ENCODE measurements at regions not wholly inside any gene's neighbourhood (a gene's known extent, or its start where the extent isn't known, plus 50 kb on each side); places are given as distances from the start of the nearest gene placed in this dataset.

- DNase-seq = no peak
- POLR2A ChIA-PET = no interaction called here
- intact Hi-C loops (cut with DNase I, micrococcal nuclease) = no loop called here
Observed at GRCh38 chr12:63232896-63233295, 81.9 kb upstream of the AVPR1A start.

GRCh38 chr12:63228853-63229252, 77.9 kb upstream of the AVPR1A start:
- Mint-ChIP-seq H3K36me3 (ENCODE audit: low read depth) (no peaks in the 10 kb centered on the region), H3K4me3 (no peak overlapping the region), H3K27ac (no peak overlapping the region), H3K4me1 (ENCODE audit: low read depth) (no peaks in the 10 kb centered on the region), H3K9me3 (peaks cover 4% of the 10 kb centered on the region), H3K27me3 (no peaks in the 10 kb centered on the region)
- Histone ChIP-seq H3K27ac (ENCODE audit: low read depth in 1 of 2, low read length in 2 of 2) (no peak overlapping the region), H3K4me3 (ENCODE audit: low read length) (no peak overlapping the region), H3K36me3 (ENCODE audit: insufficient read depth, low read length) (no peaks in the 10 kb centered on the region), H3K4me1 (ENCODE audit: insufficient read depth, low read length) (no peaks in the 10 kb centered on the region), H3K9me3 (ENCODE audit: control insufficient read depth in 1 of 2, insufficient read depth in 1 of 2, low read length in 2 of 2) (no peaks in the 10 kb centered on the region), H3K27me3 (ENCODE audit: control insufficient read depth in 1 of 2, insufficient read depth in 2 of 2, low read length in 2 of 2) (no peaks in the 10 kb centered on the region)
- CTCF ChIA-PET = no interaction called here
- POLR2A ChIA-PET = no interaction called here
- ATAC-seq (ENCODE audit: poor library complexity) = no peak
- intact Hi-C loops (cut with DNase I, micrococcal nuclease) = no loop called here
- TF ChIP-seq, protein P1, sequence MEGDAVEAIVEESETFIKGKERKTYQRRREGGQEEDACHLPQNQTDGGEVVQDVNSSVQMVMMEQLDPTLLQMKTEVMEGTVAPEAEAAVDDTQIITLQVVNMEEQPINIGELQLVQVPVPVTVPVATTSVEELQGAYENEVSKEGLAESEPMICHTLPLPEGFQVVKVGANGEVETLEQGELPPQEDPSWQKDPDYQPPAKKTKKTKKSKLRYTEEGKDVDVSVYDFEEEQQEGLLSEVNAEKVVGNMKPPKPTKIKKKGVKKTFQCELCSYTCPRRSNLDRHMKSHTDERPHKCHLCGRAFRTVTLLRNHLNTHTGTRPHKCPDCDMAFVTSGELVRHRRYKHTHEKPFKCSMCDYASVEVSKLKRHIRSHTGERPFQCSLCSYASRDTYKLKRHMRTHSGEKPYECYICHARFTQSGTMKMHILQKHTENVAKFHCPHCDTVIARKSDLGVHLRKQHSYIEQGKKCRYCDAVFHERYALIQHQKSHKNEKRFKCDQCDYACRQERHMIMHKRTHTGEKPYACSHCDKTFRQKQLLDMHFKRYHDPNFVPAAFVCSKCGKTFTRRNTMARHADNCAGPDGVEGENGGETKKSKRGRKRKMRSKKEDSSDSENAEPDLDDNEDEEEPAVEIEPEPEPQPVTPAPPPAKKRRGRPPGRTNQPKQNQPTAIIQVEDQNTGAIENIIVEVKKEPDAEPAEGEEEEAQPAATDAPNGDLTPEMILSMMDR (IDR thresholded peaks at IDR 0.05) = no peak
- no peak for DNase-seq

More at GRCh38 chr12:63232896-63233295, 81.9 kb upstream of the AVPR1A start:
- no peak overlapping the region for H3K27ac Mint-ChIP-seq
- H3K36me3 Mint-ChIP-seq (ENCODE audit: low read depth) = no peaks in the 10 kb centered on the region
- no peaks in the 10 kb centered on the region for H3K9me3 ChIP-seq (ENCODE audit: control insufficient read depth in 1 of 2, insufficient read depth in 1 of 2, low read length in 2 of 2)
- ATAC-seq (ENCODE audit: poor library complexity) = no peak
- CTCF ChIA-PET = no interaction called here
- no peaks in the 10 kb centered on the region for H3K4me1 Mint-ChIP-seq (ENCODE audit: low read depth)
- peaks cover 4% of the 10 kb centered on the region for H3K9me3 Mint-ChIP-seq
- H3K4me1 ChIP-seq (ENCODE audit: insufficient read depth, low read length) = no peaks in the 10 kb centered on the region
- no peaks in the 10 kb centered on the region for H3K27me3 Mint-ChIP-seq
- H3K4me3 Mint-ChIP-seq = no peak overlapping the region
- H3K4me3 ChIP-seq (ENCODE audit: low read length) = no peak overlapping the region
- no peaks in the 10 kb centered on the region for H3K36me3 ChIP-seq (ENCODE audit: insufficient read depth, low read length)
- H3K27me3 ChIP-seq (ENCODE audit: control insufficient read depth in 1 of 2, insufficient read depth in 2 of 2, low read length in 2 of 2) = no peaks in the 10 kb centered on the region
- no peak overlapping the region for H3K27ac ChIP-seq (ENCODE audit: low read depth in 1 of 2, low read length in 2 of 2)
- TF ChIP-seq, protein P1 (IDR thresholded peaks at IDR 0.05) = no peak

DNA sequence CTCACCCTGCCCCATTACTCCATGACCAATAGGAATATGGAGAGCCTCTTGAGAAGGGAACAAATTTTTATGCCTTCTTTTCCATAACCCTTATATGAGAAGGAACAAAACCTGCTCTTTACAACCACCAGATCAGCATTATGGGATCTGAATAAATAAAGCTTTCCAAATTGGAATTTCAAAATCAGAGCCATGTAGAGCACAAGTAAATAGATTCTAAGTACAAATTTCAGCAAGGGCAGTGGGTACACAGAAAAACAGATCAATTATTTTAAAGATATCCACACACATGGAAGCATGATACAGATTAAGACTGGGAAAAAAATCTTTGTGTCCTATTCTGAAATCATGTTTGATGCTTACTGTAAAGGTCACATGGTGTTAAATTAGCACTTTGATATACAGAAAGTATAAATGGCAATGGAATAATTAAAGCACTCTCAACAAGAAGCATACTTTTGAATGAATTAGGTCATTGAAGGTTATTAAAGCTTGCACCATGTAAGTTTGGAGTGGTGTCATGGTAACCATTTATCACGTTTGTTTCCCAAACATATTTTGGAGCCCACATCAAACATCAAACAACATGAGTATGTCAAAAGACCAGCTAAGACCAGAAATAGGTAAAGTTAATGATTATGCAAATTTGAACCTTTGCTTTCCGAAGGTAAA, 75.9 kb upstream of the AVPR1A start:
- Histone ChIP-seq H3K4me1 (ENCODE audit: insufficient read depth, low read length) (no peaks in the 10 kb centered on the region), H3K27me3 (ENCODE audit: control insufficient read depth in 1 of 2, insufficient read depth in 2 of 2, low read length in 2 of 2) (no peaks in the 10 kb centered on the region), H3K36me3 (ENCODE audit: insufficient read depth, low read length) (no peaks in the 10 kb centered on the region), H3K27ac (ENCODE audit: low read depth in 1 of 2, low read length in 2 of 2) (no peak overlapping the region), H3K4me3 (ENCODE audit: low read length) (no peak overlapping the region), H3K9me3 (ENCODE audit: control insufficient read depth in 1 of 2, insufficient read depth in 1 of 2, low read length in 2 of 2) (no peaks in the 10 kb centered on the region)
- intact Hi-C loops (cut with DNase I, micrococcal nuclease) = no loop called here
- ATAC-seq (ENCODE audit: poor library complexity) = no peak
- H3K9me3 Mint-ChIP-seq = peaks cover 4% of the 10 kb centered on the region
- no peak for DNase-seq
- no peak overlapping the region for H3K27ac Mint-ChIP-seq
- H3K36me3 Mint-ChIP-seq (ENCODE audit: low read depth) = no peaks in the 10 kb centered on the region
- CTCF ChIA-PET = no interaction called here
- POLR2A ChIA-PET = no interaction called here
- H3K4me1 Mint-ChIP-seq (ENCODE audit: low read depth) = no peaks in the 10 kb centered on the region
- TF ChIP-seq, protein P1 (IDR thresholded peaks at IDR 0.05) = no peak
- H3K27me3 Mint-ChIP-seq = no peaks in the 10 kb centered on the region
- no peak overlapping the region for H3K4me3 Mint-ChIP-seq
